DND-41 (cell line): ENCODE measurements at regions not wholly inside any gene's neighbourhood (a gene's known extent, or its start where the extent isn't known, plus 50 kb on each side); places are given as distances from the start of the nearest gene placed in this dataset.

Source experiments
- ATAC-seq: fragments of 200-7000 bp; cut with Tn5 transposase; 3 replicates; pipeline ENCODE4 v1.9.1; 2021; ENCODE audit warnings: low read depth; ENCODE audit not compliant: insufficient read depth
- DNase-seq: peaks from one replicate; pipeline ENCODE4 v3.0.0-alpha.2; 2020
- H2AFZ ChIP-seq: 2 replicates; pipeline ENCODE4 v1.6.0; 2012; ENCODE audit warnings: low read depth, low read length
- H3K27ac ChIP-seq: 2 replicates; pipeline ENCODE4 v1.5.1; 2012; ENCODE audit warnings: low read length, inconsistent platforms
- H3K27me3 ChIP-seq: fragments of 200-600 bp; sonication (generic); 2 replicates; pipeline ENCODE4 v1.6.0; 2012; ENCODE audit warnings: low read length, mild to moderate bottlenecking, inconsistent platforms; ENCODE audit not compliant: insufficient read depth, poor library complexity
- H3K36me3 ChIP-seq: 2 replicates; pipeline ENCODE4 v1.5.1; 2012; ENCODE audit warnings: low read length, inconsistent platforms; ENCODE audit not compliant: insufficient read depth
- H3K4me1 ChIP-seq: 2 replicates; pipeline ENCODE4 v1.5.1; 2012; ENCODE audit warnings: mild to moderate bottlenecking, low read length; ENCODE audit not compliant: insufficient read depth
- H3K4me2 ChIP-seq: 2 replicates; pipeline ENCODE4 v1.6.0; 2012; ENCODE audit warnings: mild to moderate bottlenecking, moderate library complexity, low read length, inconsistent platforms; ENCODE audit not compliant: insufficient read depth
- H3K4me3 ChIP-seq, 2 experiments: fragments of 200-600 bp in 1 of 2; shearing (Covaris generic) in 1 of 2; 2 replicates each; pipeline ENCODE4 v1.5.1; 2012 to 2016; ENCODE audit warnings: inconsistent platforms in 2 of 2, low read length in 2 of 2, mild to moderate bottlenecking in 2 of 2, low read depth in 1 of 2, moderate library complexity in 1 of 2
- H3K79me2 ChIP-seq: 2 replicates; pipeline ENCODE4 v1.6.0; 2012; ENCODE audit warnings: low read length, inconsistent platforms; ENCODE audit not compliant: insufficient read depth
- H3K9ac ChIP-seq: 2 replicates; pipeline ENCODE4 v1.6.0; 2012; ENCODE audit warnings: low read depth, mild to moderate bottlenecking, inconsistent platforms, low read length, moderate library complexity
- H3K9me3 ChIP-seq: 2 replicates; pipeline ENCODE4 v1.5.1; 2012; ENCODE audit warnings: low read length, moderate library complexity, mild to moderate bottlenecking, inconsistent platforms; ENCODE audit not compliant: insufficient read depth, severe bottlenecking
- H4K20me1 ChIP-seq: 2 replicates; pipeline ENCODE4 v1.6.0; 2012; ENCODE audit warnings: low read length; ENCODE audit not compliant: insufficient read depth
- EZH2 ChIP-seq: IDR thresholded peaks from 3 replicates; pipeline ENCODE4 v1.6.1; 2012; ENCODE audit warnings: borderline replicate concordance, low read depth, mild to moderate bottlenecking, moderate library complexity, low read length, inconsistent platforms; ENCODE audit not compliant: severe bottlenecking
- TF ChIP-seq, protein P1 (sequence below): IDR thresholded peaks from 2 replicates; pipeline ENCODE4 v1.5.1; 2012; ENCODE audit warnings: borderline replicate concordance, low read length, moderate library complexity, mild to moderate bottlenecking; ENCODE audit not compliant: poor library complexity, severe bottlenecking; ENCODE audit errors: extremely low read depth

DNA sequence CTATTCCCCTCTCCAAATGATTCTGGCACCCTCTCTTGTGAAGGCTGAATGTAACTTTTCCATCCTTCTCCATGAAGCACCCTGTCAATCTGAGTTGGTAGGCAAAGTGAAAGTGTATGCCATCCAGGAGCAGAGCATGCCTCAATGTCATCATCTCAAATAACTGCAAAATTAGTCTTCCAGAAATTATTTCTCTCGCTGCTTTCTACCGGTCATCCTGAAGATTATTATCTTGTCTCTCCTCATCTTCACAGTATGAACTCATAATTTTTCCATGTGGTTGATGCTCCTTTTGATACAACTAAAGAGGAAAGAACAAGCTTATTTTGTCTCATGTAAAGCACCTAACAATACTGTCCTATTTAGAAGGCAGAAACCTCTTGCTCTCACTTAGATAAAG lies 285.5 kb upstream of the PCDH7 start:
- Histone ChIP-seq H3K27ac (no peak overlapping the region), H3K36me3 (no peaks in the 10 kb centered on the region), H2AFZ (no peak overlapping the region), H3K79me2 (no peaks in the 10 kb centered on the region), H3K9me3 (no peaks in the 10 kb centered on the region), H3K4me1 (no peaks in the 10 kb centered on the region), H3K4me3 (no peak overlapping the region), H4K20me1 (no peaks in the 10 kb centered on the region), H3K9ac (no peak overlapping the region), H3K27me3 (no peaks in the 10 kb centered on the region), H3K4me2 (no peak overlapping the region)
- no peak for ATAC-seq
- DNase-seq: no peak
- TF ChIP-seq, protein P1, sequence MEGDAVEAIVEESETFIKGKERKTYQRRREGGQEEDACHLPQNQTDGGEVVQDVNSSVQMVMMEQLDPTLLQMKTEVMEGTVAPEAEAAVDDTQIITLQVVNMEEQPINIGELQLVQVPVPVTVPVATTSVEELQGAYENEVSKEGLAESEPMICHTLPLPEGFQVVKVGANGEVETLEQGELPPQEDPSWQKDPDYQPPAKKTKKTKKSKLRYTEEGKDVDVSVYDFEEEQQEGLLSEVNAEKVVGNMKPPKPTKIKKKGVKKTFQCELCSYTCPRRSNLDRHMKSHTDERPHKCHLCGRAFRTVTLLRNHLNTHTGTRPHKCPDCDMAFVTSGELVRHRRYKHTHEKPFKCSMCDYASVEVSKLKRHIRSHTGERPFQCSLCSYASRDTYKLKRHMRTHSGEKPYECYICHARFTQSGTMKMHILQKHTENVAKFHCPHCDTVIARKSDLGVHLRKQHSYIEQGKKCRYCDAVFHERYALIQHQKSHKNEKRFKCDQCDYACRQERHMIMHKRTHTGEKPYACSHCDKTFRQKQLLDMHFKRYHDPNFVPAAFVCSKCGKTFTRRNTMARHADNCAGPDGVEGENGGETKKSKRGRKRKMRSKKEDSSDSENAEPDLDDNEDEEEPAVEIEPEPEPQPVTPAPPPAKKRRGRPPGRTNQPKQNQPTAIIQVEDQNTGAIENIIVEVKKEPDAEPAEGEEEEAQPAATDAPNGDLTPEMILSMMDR: no peak
- TF ChIP-seq EZH2: no peak

GRCh38 chr4:30436394-30436793 lies 283.8 kb upstream of the PCDH7 start:
- H3K9ac ChIP-seq: no peak overlapping the region
- ATAC-seq (no peak), DNase-seq (no peak)
- H3K27me3 ChIP-seq: no peaks in the 10 kb centered on the region
- H2AFZ ChIP-seq: no peak overlapping the region
- no peak overlapping the region for H3K4me3 ChIP-seq
- H3K36me3 ChIP-seq: no peaks in the 10 kb centered on the region
- no peaks in the 10 kb centered on the region for H3K9me3 ChIP-seq
- no peaks in the 10 kb centered on the region for H3K79me2 ChIP-seq
- H4K20me1 ChIP-seq: no peaks in the 10 kb centered on the region
- no peaks in the 10 kb centered on the region for H3K4me1 ChIP-seq
- TF ChIP-seq, protein P1: no peak
- no peak for TF ChIP-seq EZH2
- no peak overlapping the region for H3K27ac ChIP-seq
- H3K4me2 ChIP-seq: no peak overlapping the region

DNA sequence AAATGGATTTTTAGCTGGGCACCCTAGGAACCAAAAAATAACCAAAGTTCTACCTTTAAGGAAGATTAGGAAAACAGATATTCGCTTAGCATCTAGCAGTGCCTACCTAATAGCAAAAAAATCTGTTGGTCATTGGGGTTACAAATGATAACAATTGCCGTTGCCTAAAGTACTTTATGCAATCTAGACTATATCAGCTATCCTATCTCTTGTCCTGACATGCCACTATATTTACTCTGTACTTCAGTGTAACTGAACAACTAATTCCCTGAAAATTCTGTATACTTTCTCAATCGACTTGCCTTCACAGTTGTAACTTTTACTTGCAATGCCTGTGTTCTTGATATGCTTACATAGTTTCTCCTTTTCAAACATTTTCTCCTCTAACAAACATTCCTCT lies 282.9 kb upstream of the PCDH7 start:
- TF ChIP-seq, protein P1: no peak
- TF ChIP-seq EZH2: no peak
- ATAC-seq: no peak

GRCh38 chr4:30443289-30443688 lies 276.9 kb upstream of the PCDH7 start:
- TF ChIP-seq, protein P1: no peak
- no peak for TF ChIP-seq EZH2

More for the DNA sequence above, 282.9 kb upstream of the PCDH7 start:
- Histone ChIP-seq H3K9ac (no peak overlapping the region), H3K36me3 (no peaks in the 10 kb centered on the region), H3K4me1 (no peaks in the 10 kb centered on the region), H3K27me3 (no peaks in the 10 kb centered on the region), H4K20me1 (no peaks in the 10 kb centered on the region), H2AFZ (no peak overlapping the region), H3K79me2 (no peaks in the 10 kb centered on the region), H3K9me3 (no peaks in the 10 kb centered on the region), H3K4me3 (no peak overlapping the region), H3K4me2 (no peak overlapping the region), H3K27ac (no peak overlapping the region)
- DNase-seq: no peak

More at GRCh38 chr4:30443289-30443688, 276.9 kb upstream of the PCDH7 start:
- no peak overlapping the region for H3K4me3 ChIP-seq
- no peaks in the 10 kb centered on the region for H3K36me3 ChIP-seq
- H3K79me2 ChIP-seq: no peaks in the 10 kb centered on the region
- no peak overlapping the region for H3K4me2 ChIP-seq
- no peaks in the 10 kb centered on the region for H3K27me3 ChIP-seq
- no peak overlapping the region for H3K27ac ChIP-seq
- H3K4me1 ChIP-seq: no peaks in the 10 kb centered on the region
- ATAC-seq (no peak), DNase-seq (no peak)
- no peak overlapping the region for H2AFZ ChIP-seq
- no peak overlapping the region for H3K9ac ChIP-seq
- no peaks in the 10 kb centered on the region for H4K20me1 ChIP-seq
- no peaks in the 10 kb centered on the region for H3K9me3 ChIP-seq
